ENCODE measurements at regions not wholly inside any gene's neighbourhood (a gene's known extent, or its start where the extent isn't known, plus 50 kb on each side); places are given as distances from the start of the nearest gene placed in this dataset.

DNA sequence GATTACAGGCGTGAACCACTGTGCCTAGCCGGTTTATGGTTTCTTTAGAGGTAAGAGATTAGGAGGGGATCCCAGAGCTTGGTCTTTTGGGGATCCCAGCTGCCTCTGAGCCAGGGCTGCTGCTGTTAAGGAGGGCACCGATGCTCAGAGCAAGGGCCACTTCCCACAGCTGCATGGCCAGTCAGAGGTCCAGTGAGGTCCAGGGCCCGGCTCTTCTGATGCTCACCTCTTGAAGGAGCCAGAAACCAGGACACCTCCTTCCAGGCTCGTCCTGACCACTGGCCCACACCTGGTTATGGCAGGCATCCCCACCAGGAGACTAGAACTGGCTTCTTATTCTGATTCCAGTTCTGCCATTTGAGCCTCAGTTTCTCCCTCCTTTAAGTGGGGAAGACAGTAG lies 149.0 kb downstream of the TEX29 start:
- no peak overlapping the region for H3K9ac ChIP-seq (ENCODE audit: extremely low read depth, insufficient read length, low read length)
- no peak overlapping the region for H2BK15ac ChIP-seq (ENCODE audit: low read depth, low read length)
- no peak overlapping the region for H3K18ac ChIP-seq (ENCODE audit: insufficient read length, low read depth, low read length)
- H3K9me3 ChIP-seq (ENCODE audit: control insufficient read depth, low read depth, low read length), result no peaks in the 10 kb centered on the region
- no peak overlapping the region for H3K56ac ChIP-seq (ENCODE audit: insufficient read length, low read depth, low read length)
- Mint-ChIP-seq H3K27me3 (ENCODE audit: low read depth) (peaks cover 23% of the 10 kb centered on the region), H3K36me3 (ENCODE audit: insufficient read depth in 1 of 3, low read depth in 3 of 3) (no peaks in the 10 kb centered on the region; a peak in 1 of 7 replicates), H3K4me3 (no peak overlapping the region), H3K4me1 (no peaks in the 10 kb centered on the region), H3K9me3 (peaks cover 0 to 3% of the 10 kb centered on the region in 2 experiments; a peak in 2 of 5 replicates), H3K27ac (no peak overlapping the region)
- no peak overlapping the region for H3T11ph ChIP-seq (ENCODE audit: low read length)
- TF ChIP-seq CTCF (conservative IDR thresholded peaks at IDR 0.05), result no peak
- no peak overlapping the region for H4K91ac ChIP-seq (ENCODE audit: insufficient read length, low read depth, low read length)
- no peak overlapping the region for H2AFZ ChIP-seq (ENCODE audit: low read length)
- H3K4ac ChIP-seq (ENCODE audit: low read depth, low read length), result no peak overlapping the region
- H3K23ac ChIP-seq (ENCODE audit: insufficient read length, low read depth, low read length), result no peak overlapping the region
- no peak overlapping the region for H4K8ac ChIP-seq (replicated peaks; ENCODE audit: insufficient read length, low read depth, low read length)
- no peaks in the 10 kb centered on the region for H3K79me2 ChIP-seq (ENCODE audit: insufficient read depth, low read length)
- H2BK20ac ChIP-seq (ENCODE audit: low read depth, low read length, poor library complexity, severe bottlenecking), result no peak overlapping the region
- H2BK5ac ChIP-seq (ENCODE audit: insufficient read length, low read length), result no peak overlapping the region
- no peak overlapping the region for H3K14ac ChIP-seq (ENCODE audit: insufficient read depth, low read length)
- DNase-seq, result no peak
- no peaks in the 10 kb centered on the region for H3K27me3 ChIP-seq (ENCODE audit: insufficient read depth, low read length)
- no peak overlapping the region for H3K27ac ChIP-seq (ENCODE audit: insufficient read length, low read depth, low read length)
- no peaks in the 10 kb centered on the region for H3K4me1 ChIP-seq (ENCODE audit: insufficient read depth, low read length)
- H3K4me2 ChIP-seq (ENCODE audit: insufficient read depth, insufficient read length, low read length), result no peak overlapping the region
- H3K23me2 ChIP-seq (ENCODE audit: insufficient read length, low read depth, low read length, poor library complexity, severe bottlenecking), result no peaks in the 10 kb centered on the region
- WGBS (ENCODE audit: extremely low coverage, insufficient read length, low lambda C conversion rate), result no CpG with 5 or more reads among the region's 5 CpGs
- H2BK120ac ChIP-seq (ENCODE audit: low read depth, low read length, poor library complexity, severe bottlenecking), result no peak overlapping the region
- no peak overlapping the region for H2AK5ac ChIP-seq (ENCODE audit: insufficient read length, low read length)
- H3K79me1 ChIP-seq (ENCODE audit: insufficient read depth, low read depth, low read length, poor library complexity, severe bottlenecking), result no peaks in the 10 kb centered on the region
- no peak overlapping the region for H4K5ac ChIP-seq (ENCODE audit: insufficient read length, low read depth, low read length)
- no peak overlapping the region for H2BK12ac ChIP-seq (ENCODE audit: insufficient read length, low read depth, low read length)
- no peaks in the 10 kb centered on the region for H4K20me1 ChIP-seq (ENCODE audit: control insufficient read depth, insufficient read depth, insufficient read length)
